Muscle layer of duodenum (tissue), 2 donors: ENCODE measurements at regions not wholly inside any gene's neighbourhood (a gene's known extent, or its start where the extent isn't known, plus 50 kb on each side); places are given as distances from the start of the nearest gene placed in this dataset.

Source experiments
- H3K27ac ChIP-seq: one replicate; pipeline ENCODE4 v1.7.0; 2013; ENCODE audit warnings: mild to moderate bottlenecking, low read length
- H3K27me3 ChIP-seq: one replicate; pipeline ENCODE4 v1.7.0; 2013; ENCODE audit warnings: low read depth, mild to moderate bottlenecking, control low read depth, low read length
- H3K36me3 ChIP-seq, 2 donors: one replicate each; pipeline ENCODE4 v1.7.0; 2013; ENCODE audit warnings: low read length in 2 of 2, control low read depth in 1 of 2, mild to moderate bottlenecking in 1 of 2; ENCODE audit not compliant: insufficient read depth in 2 of 2, control insufficient read depth in 1 of 2
- H3K4me1 ChIP-seq, 2 donors: one replicate each; pipeline ENCODE4 v1.7.0; 2013; ENCODE audit warnings: low read length in 2 of 2, mild to moderate bottlenecking in 2 of 2, control low read depth in 1 of 2, moderate library complexity in 1 of 2; ENCODE audit not compliant: insufficient read depth in 2 of 2, control insufficient read depth in 1 of 2
- H3K4me3 ChIP-seq, 2 donors: one replicate each; pipeline ENCODE4 v1.7.0; 2013; ENCODE audit warnings: low read length in 2 of 2, low read depth in 1 of 2, mild to moderate bottlenecking in 1 of 2
- H3K9me3 ChIP-seq, 2 donors: one replicate each; pipeline ENCODE4 v1.7.0; 2013; ENCODE audit warnings: low read length in 2 of 2, control low read depth in 1 of 2, mild to moderate bottlenecking in 1 of 2; ENCODE audit not compliant: control insufficient read depth in 1 of 2
- donor health status: healthy.

- Histone ChIP-seq H3K4me1 (no peaks in the 10 kb centered on the region), H3K36me3 (no peaks in the 10 kb centered on the region), H3K9me3 (no peaks in the 10 kb centered on the region), H3K4me3 (no peak overlapping the region), H3K27ac (no peak overlapping the region), H3K27me3 (no peaks in the 10 kb centered on the region)
These were observed 254.3 kb downstream of the MSRB3 start for GRCh38 chr12:65532764-65533163.

- no peaks in the 10 kb centered on the region for H3K9me3 ChIP-seq
- no peak overlapping the region for H3K27ac ChIP-seq
- no peaks in the 10 kb centered on the region for H3K27me3 ChIP-seq
- H3K4me3 ChIP-seq, result no peak overlapping the region
- no peaks in the 10 kb centered on the region for H3K36me3 ChIP-seq
- H3K4me1 ChIP-seq, result no peaks in the 10 kb centered on the region
These were observed 254.8 kb downstream of the MSRB3 start for GRCh38 chr12:65533177-65533883.

GRCh38 chr12:65534238-65534841 is 255.9 kb downstream of the MSRB3 start:
- no peaks in the 10 kb centered on the region for H3K27me3 ChIP-seq
- peaks cover 0 to 5% of the 10 kb centered on the region in 2 donors for H3K9me3 ChIP-seq
- no peaks in the 10 kb centered on the region for H3K4me1 ChIP-seq
- no peak overlapping the region for H3K27ac ChIP-seq
- H3K36me3 ChIP-seq, result no peaks in the 10 kb centered on the region
- no peak overlapping the region for H3K4me3 ChIP-seq

- H3K27ac ChIP-seq, result no peak overlapping the region
- no peaks in the 10 kb centered on the region for H3K4me1 ChIP-seq
- no peaks in the 10 kb centered on the region for H3K27me3 ChIP-seq
- peaks cover 0 to 10% of the 10 kb centered on the region in 2 donors for H3K9me3 ChIP-seq
- H3K36me3 ChIP-seq, result no peaks in the 10 kb centered on the region
- H3K4me3 ChIP-seq, result no peak overlapping the region
These were observed 257.5 kb downstream of the MSRB3 start for GRCh38 chr12:65535946-65536345.

GRCh38 chr12:65536351-65536750 is 257.9 kb downstream of the MSRB3 start:
- no peaks in the 10 kb centered on the region for H3K4me1 ChIP-seq
- no peak overlapping the region for H3K4me3 ChIP-seq
- H3K27ac ChIP-seq, result no peak overlapping the region
- H3K36me3 ChIP-seq, result no peaks in the 10 kb centered on the region
- peaks cover 0 to 10% of the 10 kb centered on the region in 2 donors for H3K9me3 ChIP-seq
- no peaks in the 10 kb centered on the region for H3K27me3 ChIP-seq

- Histone ChIP-seq H3K4me3 (no peak overlapping the region), H3K27ac (peak overlapping the region; percentile 32), H3K9me3 (peaks cover 0 to 10% of the 10 kb centered on the region in 2 donors), H3K27me3 (no peaks in the 10 kb centered on the region), H3K4me1 (no peaks in the 10 kb centered on the region), H3K36me3 (no peaks in the 10 kb centered on the region)
These were observed 258.6 kb downstream of the MSRB3 start for GRCh38 chr12:65536876-65537681.

- no peaks in the 10 kb centered on the region for H3K27me3 ChIP-seq
- no peaks in the 10 kb centered on the region for H3K4me1 ChIP-seq
- no peak overlapping the region for H3K4me3 ChIP-seq
- H3K27ac ChIP-seq, result no peak overlapping the region
- peaks cover 0 to 10% of the 10 kb centered on the region in 2 donors for H3K9me3 ChIP-seq
- H3K36me3 ChIP-seq, result no peaks in the 10 kb centered on the region
These were observed 259.5 kb downstream of the MSRB3 start for GRCh38 chr12:65537978-65538377.

- no peak overlapping the region for H3K4me3 ChIP-seq
- H3K36me3 ChIP-seq, result no peaks in the 10 kb centered on the region
- no peaks in the 10 kb centered on the region for H3K27me3 ChIP-seq
- H3K27ac ChIP-seq, result no peak overlapping the region
- H3K9me3 ChIP-seq, result peaks cover 0 to 10% of the 10 kb centered on the region in 2 donors
- no peaks in the 10 kb centered on the region for H3K4me1 ChIP-seq
These were observed 260.5 kb downstream of the MSRB3 start for GRCh38 chr12:65539023-65539422.

DNA sequence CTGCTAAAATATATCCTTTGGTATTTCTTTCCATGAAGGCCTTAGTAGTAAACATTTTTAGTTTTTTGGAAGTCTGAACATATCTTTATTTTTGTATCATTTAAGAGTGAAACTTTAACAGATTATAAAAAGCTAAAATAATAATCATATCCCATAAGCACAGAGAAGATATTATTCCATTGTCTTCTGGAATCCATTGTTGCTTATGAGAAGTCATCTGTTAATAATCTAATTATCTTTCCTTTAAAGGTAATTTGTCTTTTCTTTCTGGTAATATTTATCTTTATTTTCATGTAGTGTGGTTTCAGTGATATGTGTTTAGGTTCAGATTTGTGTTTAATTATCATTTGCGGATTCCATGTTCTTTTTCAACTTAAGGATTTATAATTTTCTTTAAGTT is 261.7 kb downstream of the MSRB3 start:
- no peak overlapping the region for H3K27ac ChIP-seq

GRCh38 chr12:65546528-65546927 is 268.0 kb downstream of the MSRB3 start:
- Histone ChIP-seq H3K36me3 (no peaks in the 10 kb centered on the region), H3K4me3 (no peak overlapping the region), H3K4me1 (no peaks in the 10 kb centered on the region), H3K9me3 (no peaks in the 10 kb centered on the region), H3K27me3 (no peaks in the 10 kb centered on the region), H3K27ac (no peak overlapping the region)

More for the DNA sequence above, 261.7 kb downstream of the MSRB3 start:
- peaks cover 0 to 10% of the 10 kb centered on the region in 2 donors for H3K9me3 ChIP-seq
- no peaks in the 10 kb centered on the region for H3K4me1 ChIP-seq
- no peaks in the 10 kb centered on the region for H3K36me3 ChIP-seq
- no peaks in the 10 kb centered on the region for H3K27me3 ChIP-seq
- peak overlapping the region in 1 of 2 donors; percentile 15 for H3K4me3 ChIP-seq

DNA sequence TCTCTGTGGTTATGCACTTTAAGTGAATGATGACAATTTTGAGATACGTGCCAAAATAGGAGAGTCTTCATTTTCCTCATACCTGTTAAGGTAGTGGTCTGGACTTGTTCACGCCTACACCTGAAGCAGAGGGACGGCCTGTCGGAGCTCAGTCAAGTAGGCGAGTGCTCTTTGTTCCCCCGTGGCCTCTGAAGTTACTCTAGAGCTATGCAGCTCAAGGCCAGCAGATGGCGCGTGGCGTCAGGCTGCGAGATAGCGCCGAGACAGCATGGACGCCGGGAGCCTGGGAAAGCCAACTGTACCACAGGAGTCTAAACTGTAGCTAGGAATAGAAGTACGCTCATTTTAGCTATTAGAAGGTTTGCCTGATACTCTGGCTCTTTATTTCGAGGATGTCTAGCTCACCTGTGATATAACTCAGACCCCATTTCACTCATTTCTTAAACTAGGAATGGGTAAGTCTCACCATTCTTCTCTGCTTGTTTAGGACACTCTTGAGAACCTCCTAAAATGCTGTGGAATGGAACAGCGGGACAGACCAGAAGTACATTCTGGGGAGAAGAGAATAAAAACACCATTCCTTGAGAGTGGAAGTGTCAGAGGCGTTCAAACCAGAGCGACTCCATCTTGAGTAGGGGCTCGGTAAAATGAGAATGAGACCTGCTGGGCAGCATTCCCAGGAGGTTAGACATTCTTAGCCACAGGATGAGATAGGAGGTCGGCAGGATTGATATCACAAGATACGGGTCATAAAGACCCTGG is 267.4 kb upstream of the HMGA2 start:
- H3K4me1 ChIP-seq, result no peaks in the 10 kb centered on the region
- H3K27ac ChIP-seq, result no peak overlapping the region
- no peaks in the 10 kb centered on the region for H3K9me3 ChIP-seq
- no peak overlapping the region for H3K4me3 ChIP-seq
- no peaks in the 10 kb centered on the region for H3K36me3 ChIP-seq
- no peaks in the 10 kb centered on the region for H3K27me3 ChIP-seq
